DND-41 (cell line): ENCODE measurements at regions not wholly inside any gene's neighbourhood (a gene's known extent, or its start where the extent isn't known, plus 50 kb on each side); places are given as distances from the start of the nearest gene placed in this dataset.

Experiments
- CTCF ChIP-seq: IDR thresholded peaks from 2 replicates; pipeline ENCODE4 v1.5.1; 2012; ENCODE audit warnings: borderline replicate concordance, low read length, moderate library complexity, mild to moderate bottlenecking; ENCODE audit not compliant: poor library complexity, severe bottlenecking; ENCODE audit errors: extremely low read depth
- EZH2 ChIP-seq: IDR thresholded peaks from 3 replicates; pipeline ENCODE4 v1.6.1; 2012; ENCODE audit warnings: borderline replicate concordance, low read depth, mild to moderate bottlenecking, moderate library complexity, low read length, inconsistent platforms; ENCODE audit not compliant: severe bottlenecking

- no peak for TF ChIP-seq CTCF
- no peak for TF ChIP-seq EZH2
Observed at GRCh38 chr1:95536501-95536900, 302.5 kb downstream of the RWDD3 start.
